ENCODE measurements at regions not wholly inside any gene's neighbourhood (a gene's known extent, or its start where the extent isn't known, plus 50 kb on each side); places are given as distances from the start of the nearest gene placed in this dataset.

DNA sequence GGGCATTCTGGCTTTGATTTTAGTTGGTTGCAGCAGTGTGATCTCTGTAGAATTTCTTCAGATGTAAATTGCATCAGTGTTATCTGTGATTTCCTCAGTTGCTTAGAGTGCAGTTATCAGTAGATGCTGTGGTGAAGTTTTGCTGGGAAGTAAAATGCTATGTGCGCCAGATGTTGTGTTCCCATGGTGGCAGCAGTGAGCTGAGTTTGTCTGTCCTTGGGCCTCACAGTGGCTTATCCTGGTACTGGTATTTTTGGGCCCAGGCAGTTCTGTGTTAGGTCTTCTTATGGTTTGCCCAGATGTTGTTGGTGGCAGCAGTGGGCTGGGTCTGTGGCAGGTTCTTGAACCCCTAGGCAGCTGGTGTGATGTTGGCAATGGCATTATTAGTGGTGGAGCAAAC is 1242.1 kb downstream of the PLA2G4A start:
- no peaks in the 10 kb centered on the region for H3K9me3 ChIP-seq (ENCODE audit: insufficient read depth, low read length, severe bottlenecking)
- H3K9ac ChIP-seq (ENCODE audit: low read depth, low read length), result no peak overlapping the region
- no peak for ATAC-seq (ENCODE audit: insufficient read depth, low read depth)
- H3K79me2 ChIP-seq (ENCODE audit: insufficient read depth, low read length), result no peaks in the 10 kb centered on the region
- no peak for TF ChIP-seq CTCF (IDR thresholded peaks at IDR 0.05; ENCODE audit: borderline replicate concordance, extremely low read depth, low read length, poor library complexity, severe bottlenecking)
- no peak for TF ChIP-seq EZH2 (IDR thresholded peaks at IDR 0.05; ENCODE audit: borderline replicate concordance, low read depth, low read length, severe bottlenecking)
- no peak overlapping the region for H3K4me3 ChIP-seq (ENCODE audit: low read depth in 1 of 2, low read length in 2 of 2)
- H3K36me3 ChIP-seq (ENCODE audit: insufficient read depth, low read length), result no peaks in the 10 kb centered on the region
- no peak overlapping the region for H3K27ac ChIP-seq (ENCODE audit: low read length)
- H3K4me1 ChIP-seq (ENCODE audit: insufficient read depth, low read length), result no peaks in the 10 kb centered on the region
- no peaks in the 10 kb centered on the region for H3K27me3 ChIP-seq (ENCODE audit: insufficient read depth, low read length, poor library complexity)
- no peak overlapping the region for H2AFZ ChIP-seq (ENCODE audit: low read depth, low read length)
- H3K4me2 ChIP-seq (ENCODE audit: insufficient read depth, low read length), result no peak overlapping the region
- H4K20me1 ChIP-seq (ENCODE audit: insufficient read depth, low read length), result no peaks in the 10 kb centered on the region
- no peak for DNase-seq

DNA sequence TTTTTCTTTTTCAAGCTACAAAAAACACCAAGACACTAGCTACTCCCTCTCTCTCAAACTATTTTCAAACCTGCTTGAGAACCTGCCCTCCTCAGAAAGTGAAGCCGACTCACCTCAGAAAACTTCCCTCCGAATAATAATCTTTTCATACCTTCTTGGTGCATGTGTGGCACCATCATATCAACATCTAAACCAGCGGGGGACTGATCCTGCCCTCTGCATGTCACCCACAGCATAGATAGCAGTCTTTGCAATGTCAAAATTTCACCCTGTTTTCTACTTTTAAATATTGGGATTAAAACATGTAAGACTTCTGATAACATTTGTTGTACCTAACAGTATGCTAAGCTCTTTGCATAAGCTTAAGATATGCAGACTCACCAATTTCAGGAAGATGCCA is 1260.3 kb downstream of the PLA2G4A start:
- DNase-seq, result no peak
- no peaks in the 10 kb centered on the region for H3K27me3 ChIP-seq (ENCODE audit: insufficient read depth, low read length, poor library complexity)
- H3K79me2 ChIP-seq (ENCODE audit: insufficient read depth, low read length), result no peaks in the 10 kb centered on the region
- H3K4me1 ChIP-seq (ENCODE audit: insufficient read depth, low read length), result no peaks in the 10 kb centered on the region
- H3K4me3 ChIP-seq (ENCODE audit: low read depth in 1 of 2, low read length in 2 of 2), result no peak overlapping the region
- ATAC-seq (ENCODE audit: insufficient read depth, low read depth), result no peak
- no peak overlapping the region for H3K27ac ChIP-seq (ENCODE audit: low read length)
- H4K20me1 ChIP-seq (ENCODE audit: insufficient read depth, low read length), result no peaks in the 10 kb centered on the region
- no peaks in the 10 kb centered on the region for H3K36me3 ChIP-seq (ENCODE audit: insufficient read depth, low read length)
- no peak overlapping the region for H3K9ac ChIP-seq (ENCODE audit: low read depth, low read length)
- no peaks in the 10 kb centered on the region for H3K9me3 ChIP-seq (ENCODE audit: insufficient read depth, low read length, severe bottlenecking)
- no peak overlapping the region for H2AFZ ChIP-seq (ENCODE audit: low read depth, low read length)
- no peak for TF ChIP-seq CTCF (IDR thresholded peaks at IDR 0.05; ENCODE audit: borderline replicate concordance, extremely low read depth, low read length, poor library complexity, severe bottlenecking)
- TF ChIP-seq EZH2 (IDR thresholded peaks at IDR 0.05; ENCODE audit: borderline replicate concordance, low read depth, low read length, severe bottlenecking), result no peak
- no peak overlapping the region for H3K4me2 ChIP-seq (ENCODE audit: insufficient read depth, low read length)

DNA sequence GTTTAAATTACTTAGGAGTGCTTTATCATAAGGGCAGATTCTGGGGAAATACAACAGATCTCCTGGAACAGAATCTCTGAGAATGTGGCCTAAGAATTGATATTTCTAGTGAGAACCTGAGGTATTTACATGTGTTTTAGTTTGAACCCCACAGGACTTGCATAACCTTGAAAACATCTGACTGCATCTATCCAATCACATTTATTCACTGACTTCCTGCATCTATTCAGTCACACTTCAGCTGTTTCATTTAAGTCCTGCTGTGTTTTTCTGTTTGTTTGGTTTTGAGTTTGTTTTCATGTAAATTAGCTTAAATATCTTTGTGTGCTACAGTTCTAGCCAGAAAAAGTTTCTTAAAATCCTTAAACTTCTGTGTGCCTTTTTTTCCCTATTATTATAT is 1260.7 kb downstream of the PLA2G4A start:
- Histone ChIP-seq H3K79me2 (ENCODE audit: insufficient read depth, low read length) (no peaks in the 10 kb centered on the region), H3K4me1 (ENCODE audit: insufficient read depth, low read length) (no peaks in the 10 kb centered on the region), H4K20me1 (ENCODE audit: insufficient read depth, low read length) (no peaks in the 10 kb centered on the region), H3K4me2 (ENCODE audit: insufficient read depth, low read length) (no peak overlapping the region), H3K27ac (ENCODE audit: low read length) (no peak overlapping the region), H3K36me3 (ENCODE audit: insufficient read depth, low read length) (no peaks in the 10 kb centered on the region), H3K4me3 (ENCODE audit: low read depth in 1 of 2, low read length in 2 of 2) (no peak overlapping the region), H3K9ac (ENCODE audit: low read depth, low read length) (no peak overlapping the region), H3K27me3 (ENCODE audit: insufficient read depth, low read length, poor library complexity) (no peaks in the 10 kb centered on the region), H2AFZ (ENCODE audit: low read depth, low read length) (no peak overlapping the region), H3K9me3 (ENCODE audit: insufficient read depth, low read length, severe bottlenecking) (no peaks in the 10 kb centered on the region)
- DNase-seq (no peak), ATAC-seq (ENCODE audit: insufficient read depth, low read depth) (no peak)
- TF ChIP-seq EZH2 (IDR thresholded peaks at IDR 0.05; ENCODE audit: borderline replicate concordance, low read depth, low read length, severe bottlenecking), result no peak
- TF ChIP-seq CTCF (IDR thresholded peaks at IDR 0.05; ENCODE audit: borderline replicate concordance, extremely low read depth, low read length, poor library complexity, severe bottlenecking), result no peak

DNA sequence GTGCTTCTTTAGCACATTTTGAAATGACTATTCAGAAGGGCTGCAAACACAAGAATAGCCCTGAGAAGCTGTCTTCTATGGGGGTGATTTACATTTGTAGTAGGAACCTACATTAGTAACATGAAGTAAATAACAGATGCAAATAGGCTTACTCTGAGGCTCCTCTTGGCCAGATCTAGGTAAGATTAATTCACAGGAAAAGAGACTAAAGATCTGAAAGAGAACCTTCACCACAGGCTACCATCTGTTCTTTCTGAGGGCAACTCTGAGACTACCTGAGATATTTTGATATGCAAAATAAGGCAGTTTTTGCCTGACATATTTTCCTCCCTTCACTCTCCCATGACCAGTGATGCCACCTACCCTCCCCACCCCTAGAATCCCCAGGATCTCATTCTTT is 1267.8 kb downstream of the PLA2G4A start:
- Histone ChIP-seq H2AFZ (ENCODE audit: low read depth, low read length) (no peak overlapping the region), H3K27ac (ENCODE audit: low read length) (no peak overlapping the region), H3K9ac (ENCODE audit: low read depth, low read length) (no peak overlapping the region), H3K4me2 (ENCODE audit: insufficient read depth, low read length) (no peak overlapping the region), H3K4me3 (ENCODE audit: low read depth in 1 of 2, low read length in 2 of 2) (no peak overlapping the region), H3K36me3 (ENCODE audit: insufficient read depth, low read length) (no peaks in the 10 kb centered on the region), H4K20me1 (ENCODE audit: insufficient read depth, low read length) (no peaks in the 10 kb centered on the region), H3K79me2 (ENCODE audit: insufficient read depth, low read length) (no peaks in the 10 kb centered on the region), H3K27me3 (ENCODE audit: insufficient read depth, low read length, poor library complexity) (no peaks in the 10 kb centered on the region), H3K9me3 (ENCODE audit: insufficient read depth, low read length, severe bottlenecking) (no peaks in the 10 kb centered on the region), H3K4me1 (ENCODE audit: insufficient read depth, low read length) (no peaks in the 10 kb centered on the region)
- ATAC-seq (ENCODE audit: insufficient read depth, low read depth) (no peak), DNase-seq (no peak)
- TF ChIP-seq CTCF (IDR thresholded peaks at IDR 0.05; ENCODE audit: borderline replicate concordance, extremely low read depth, low read length, poor library complexity, severe bottlenecking) (no peak), EZH2 (IDR thresholded peaks at IDR 0.05; ENCODE audit: borderline replicate concordance, low read depth, low read length, severe bottlenecking) (no peak)
